ENCODE measurements at regions not wholly inside any gene's neighbourhood (a gene's known extent, or its start where the extent isn't known, plus 50 kb on each side); places are given as distances from the start of the nearest gene placed in this dataset.
"Not testable (repeated sequence)": the region's sequence is repeated elsewhere in the genome, so short reads cannot be mapped to it uniquely, and the experiment has no call there.

- H3K4me3 ChIP-seq; H3K4me2 ChIP-seq; intact Hi-C loops (cut with micrococcal nuclease; ENCODE audit: unreplicated experiment); H3K9me3 ChIP-seq (ENCODE audit: insufficient read depth, low read depth); H3K79me2 ChIP-seq (ENCODE audit: low read depth); H2AFZ ChIP-seq; POLR2A ChIA-PET (ENCODE audit: unreplicated experiment); H3K9me2 ChIP-seq (ENCODE audit: insufficient read depth); H3K4me1 ChIP-seq (replicated peaks; ENCODE audit: insufficient read depth); H3F3A ChIP-seq (ENCODE audit: insufficient read depth, low read depth); BruUV-seq (replicated peaks); H4K20me1 ChIP-seq (ENCODE audit: insufficient read depth); H3K27me3 ChIP-seq (ENCODE audit: insufficient read depth, low read depth); DNase-seq; H3K36me3 ChIP-seq (ENCODE audit: low read depth); H3K27ac ChIP-seq; CTCF ChIA-PET: not testable (repeated sequence)
Observed at GRCh38 chr16:33634057-33634456, 174.6 kb downstream of the TP53TG3F start.

GRCh38 chr16:33636760-33637159, 177.3 kb downstream of the TP53TG3F start:
- H3K9me3 ChIP-seq (ENCODE audit: insufficient read depth, low read depth); H3F3A ChIP-seq (ENCODE audit: insufficient read depth, low read depth); H3K36me3 ChIP-seq (ENCODE audit: low read depth); POLR2A ChIA-PET (ENCODE audit: unreplicated experiment); H3K4me3 ChIP-seq; intact Hi-C loops (cut with micrococcal nuclease; ENCODE audit: unreplicated experiment); H2AFZ ChIP-seq; BruUV-seq (replicated peaks); H3K4me1 ChIP-seq (replicated peaks; ENCODE audit: insufficient read depth); H3K27me3 ChIP-seq (ENCODE audit: insufficient read depth, low read depth); DNase-seq; H4K20me1 ChIP-seq (ENCODE audit: insufficient read depth); H3K27ac ChIP-seq; CTCF ChIA-PET; H3K79me2 ChIP-seq (ENCODE audit: low read depth); H3K4me2 ChIP-seq; H3K9me2 ChIP-seq (ENCODE audit: insufficient read depth): not testable (repeated sequence)

GRCh38 chr16:33643270-33643669, 183.9 kb downstream of the TP53TG3F start:
- POLR2A ChIA-PET (ENCODE audit: unreplicated experiment); H4K20me1 ChIP-seq (ENCODE audit: insufficient read depth); H3K36me3 ChIP-seq (ENCODE audit: low read depth); DNase-seq; CTCF ChIA-PET; BruUV-seq (replicated peaks); H3K4me1 ChIP-seq (replicated peaks; ENCODE audit: insufficient read depth); H3K79me2 ChIP-seq (ENCODE audit: low read depth); H3K4me2 ChIP-seq; H3F3A ChIP-seq (ENCODE audit: insufficient read depth, low read depth); H3K9me3 ChIP-seq (ENCODE audit: insufficient read depth, low read depth); H3K9me2 ChIP-seq (ENCODE audit: insufficient read depth); H2AFZ ChIP-seq; intact Hi-C loops (cut with micrococcal nuclease; ENCODE audit: unreplicated experiment); H3K27ac ChIP-seq; H3K4me3 ChIP-seq; H3K27me3 ChIP-seq (ENCODE audit: insufficient read depth, low read depth): not testable (repeated sequence)

- DNase-seq; H3K27ac ChIP-seq; intact Hi-C loops (cut with micrococcal nuclease; ENCODE audit: unreplicated experiment); H3K9me3 ChIP-seq (ENCODE audit: insufficient read depth, low read depth); CTCF ChIA-PET; H4K20me1 ChIP-seq (ENCODE audit: insufficient read depth); H3K4me2 ChIP-seq; H3F3A ChIP-seq (ENCODE audit: insufficient read depth, low read depth); H3K9me2 ChIP-seq (ENCODE audit: insufficient read depth); H3K79me2 ChIP-seq (ENCODE audit: low read depth); H3K27me3 ChIP-seq (ENCODE audit: insufficient read depth, low read depth); BruUV-seq (replicated peaks); H3K4me1 ChIP-seq (replicated peaks; ENCODE audit: insufficient read depth); H3K36me3 ChIP-seq (ENCODE audit: low read depth); H2AFZ ChIP-seq; H3K4me3 ChIP-seq; POLR2A ChIA-PET (ENCODE audit: unreplicated experiment): not testable (repeated sequence)
Observed at GRCh38 chr16:33643698-33644381, 184.4 kb downstream of the TP53TG3F start.

GRCh38 chr16:33646386-33646785, 187.0 kb downstream of the TP53TG3F start:
- H3K79me2 ChIP-seq (ENCODE audit: low read depth); H3K4me2 ChIP-seq; H3K27me3 ChIP-seq (ENCODE audit: insufficient read depth, low read depth); H3K36me3 ChIP-seq (ENCODE audit: low read depth); H3K9me3 ChIP-seq (ENCODE audit: insufficient read depth, low read depth); CTCF ChIA-PET; H3K27ac ChIP-seq; DNase-seq; H4K20me1 ChIP-seq (ENCODE audit: insufficient read depth); H3K9me2 ChIP-seq (ENCODE audit: insufficient read depth); H3K4me3 ChIP-seq; H3K4me1 ChIP-seq (replicated peaks; ENCODE audit: insufficient read depth); POLR2A ChIA-PET (ENCODE audit: unreplicated experiment); BruUV-seq (replicated peaks); intact Hi-C loops (cut with micrococcal nuclease; ENCODE audit: unreplicated experiment); H2AFZ ChIP-seq; H3F3A ChIP-seq (ENCODE audit: insufficient read depth, low read depth): not testable (repeated sequence)

GRCh38 chr16:33655756-33656155, 196.3 kb downstream of the TP53TG3F start:
- H3K27ac ChIP-seq; H3K36me3 ChIP-seq (ENCODE audit: low read depth); H3F3A ChIP-seq (ENCODE audit: insufficient read depth, low read depth); H4K20me1 ChIP-seq (ENCODE audit: insufficient read depth); BruUV-seq (replicated peaks); H3K4me3 ChIP-seq; CTCF ChIA-PET; DNase-seq; POLR2A ChIA-PET (ENCODE audit: unreplicated experiment); H3K4me1 ChIP-seq (replicated peaks; ENCODE audit: insufficient read depth); H3K27me3 ChIP-seq (ENCODE audit: insufficient read depth, low read depth); H3K9me3 ChIP-seq (ENCODE audit: insufficient read depth, low read depth); H3K79me2 ChIP-seq (ENCODE audit: low read depth); intact Hi-C loops (cut with micrococcal nuclease; ENCODE audit: unreplicated experiment); H3K4me2 ChIP-seq; H2AFZ ChIP-seq; H3K9me2 ChIP-seq (ENCODE audit: insufficient read depth): not testable (repeated sequence)

- H3F3A ChIP-seq (ENCODE audit: insufficient read depth, low read depth); H3K36me3 ChIP-seq (ENCODE audit: low read depth); H3K27ac ChIP-seq; H3K9me3 ChIP-seq (ENCODE audit: insufficient read depth, low read depth); intact Hi-C loops (cut with micrococcal nuclease; ENCODE audit: unreplicated experiment); H3K4me3 ChIP-seq; H3K4me2 ChIP-seq; BruUV-seq (replicated peaks); POLR2A ChIA-PET (ENCODE audit: unreplicated experiment); DNase-seq; H3K27me3 ChIP-seq (ENCODE audit: insufficient read depth, low read depth); H3K9me2 ChIP-seq (ENCODE audit: insufficient read depth); H3K4me1 ChIP-seq (replicated peaks; ENCODE audit: insufficient read depth); H3K79me2 ChIP-seq (ENCODE audit: low read depth); H4K20me1 ChIP-seq (ENCODE audit: insufficient read depth); H2AFZ ChIP-seq; CTCF ChIA-PET: not testable (repeated sequence)
Observed at GRCh38 chr16:33656394-33656793, 197.0 kb downstream of the TP53TG3F start.

GRCh38 chr16:33657717-33658116, 198.3 kb downstream of the TP53TG3F start:
- H3K4me1 ChIP-seq (replicated peaks; ENCODE audit: insufficient read depth); H3K4me2 ChIP-seq; H4K20me1 ChIP-seq (ENCODE audit: insufficient read depth); H3K79me2 ChIP-seq (ENCODE audit: low read depth); BruUV-seq (replicated peaks); H3K27ac ChIP-seq; H3K9me2 ChIP-seq (ENCODE audit: insufficient read depth); H3K36me3 ChIP-seq (ENCODE audit: low read depth); H3K4me3 ChIP-seq; POLR2A ChIA-PET (ENCODE audit: unreplicated experiment); H3K27me3 ChIP-seq (ENCODE audit: insufficient read depth, low read depth); CTCF ChIA-PET; H3K9me3 ChIP-seq (ENCODE audit: insufficient read depth, low read depth); H3F3A ChIP-seq (ENCODE audit: insufficient read depth, low read depth); H2AFZ ChIP-seq; DNase-seq; intact Hi-C loops (cut with micrococcal nuclease; ENCODE audit: unreplicated experiment): not testable (repeated sequence)
